ENCODE measurements at regions not wholly inside any gene's neighbourhood (a gene's known extent, or its start where the extent isn't known, plus 50 kb on each side); places are given as distances from the start of the nearest gene placed in this dataset.

- TF ChIP-seq CTCF (IDR thresholded peaks at IDR 0.05) (no peak), SIN3A (IDR thresholded peaks at IDR 0.05; ENCODE audit: borderline replicate concordance, insufficient read depth, low read depth, low read length) (no peak)
Observed at GRCh38 chr18:76647322-76647721, 152.3 kb upstream of the ZNF516 start.
